Spinal cord (tissue), 9 donors: ENCODE measurements at regions not wholly inside any gene's neighbourhood (a gene's known extent, or its start where the extent isn't known, plus 50 kb on each side); places are given as distances from the start of the nearest gene placed in this dataset.

ENCODE experiments used
- DNase-seq, 6 donors: peaks; one replicate each; pipeline versions ENCODE4 v3.0.0 to v3.0.0-alpha.2; 2013 to 2015; ENCODE audit warnings: low spot score in 6 of 6, low read depth in 4 of 6
- H3K27ac ChIP-seq: one replicate; pipeline ENCODE4 v1.5.1; 2013; ENCODE audit warnings: low read depth, low read length, control low read depth
- H3K27me3 ChIP-seq: one replicate; pipeline ENCODE4 v1.6.1; 2013; ENCODE audit warnings: low read length; ENCODE audit not compliant: control insufficient read depth, insufficient read depth
- H3K36me3 ChIP-seq: one replicate; pipeline ENCODE4 v1.6.1; 2013; ENCODE audit warnings: low read length; ENCODE audit not compliant: control insufficient read depth, insufficient read depth
- H3K4me1 ChIP-seq: one replicate; pipeline ENCODE4 v1.6.1; 2013; ENCODE audit warnings: low read length; ENCODE audit not compliant: control insufficient read depth, insufficient read depth
- H3K4me3 ChIP-seq: one replicate; pipeline ENCODE4 v1.5.1; 2013; ENCODE audit warnings: low read depth, low read length, control low read depth
- H3K9me3 ChIP-seq: one replicate; pipeline ENCODE4 v1.6.1; 2013; ENCODE audit warnings: low read length; ENCODE audit not compliant: control insufficient read depth, insufficient read depth
- WGBS: methylation state at CpG from one replicate; pipeline ENCODE4 v1.1.5; 2013; ENCODE audit warnings: missing lambda C conversion rate; ENCODE audit not compliant: insufficient coverage; 5-methylcytosine and 5-hydroxymethylcytosine counted together
- donor health status: healthy.

- H3K4me3 ChIP-seq, result no peak overlapping the region
- H3K9me3 ChIP-seq, result no peaks in the 10 kb centered on the region
- peaks cover 3% of the 10 kb centered on the region for H3K27me3 ChIP-seq
- H3K4me1 ChIP-seq, result peaks cover 5% of the 10 kb centered on the region
- H3K36me3 ChIP-seq, result no peaks in the 10 kb centered on the region
- H3K27ac ChIP-seq, result no peak overlapping the region
- peak in 1 of 6 donors; percentile 64 for DNase-seq
Observed at GRCh38 chr16:22973522-22973921, 159.6 kb downstream of the HS3ST2 start.

- H3K27me3 ChIP-seq, result no peaks in the 10 kb centered on the region
- H3K4me3 ChIP-seq, result no peak overlapping the region
- no peaks in the 10 kb centered on the region for H3K36me3 ChIP-seq
- H3K4me1 ChIP-seq, result peaks cover 5% of the 10 kb centered on the region
- no peak overlapping the region for H3K27ac ChIP-seq
- no peak for DNase-seq
- no peaks in the 10 kb centered on the region for H3K9me3 ChIP-seq
- WGBS, result 46% methylated on average over 2 of the region's 5 CpGs
Observed at GRCh38 chr16:22971346-22971924, 157.5 kb downstream of the HS3ST2 start.

GRCh38 chr16:22970209-22970865, 156.4 kb downstream of the HS3ST2 start:
- Histone ChIP-seq H3K27me3 (no peaks in the 10 kb centered on the region), H3K27ac (no peak overlapping the region), H3K36me3 (no peaks in the 10 kb centered on the region), H3K9me3 (no peaks in the 10 kb centered on the region), H3K4me3 (no peak overlapping the region), H3K4me1 (peaks cover 5% of the 10 kb centered on the region)
- 44% methylated on average over 2 of the region's 4 CpGs for WGBS
- DNase-seq, result peak in 2 of 6 donors; percentile 70 to 80

- no peak overlapping the region for H3K4me3 ChIP-seq
Observed at GRCh38 chr16:22969567-22969966, 155.6 kb downstream of the HS3ST2 start.

GRCh38 chr16:22968931-22969330, 155.0 kb downstream of the HS3ST2 start:
- H3K27ac ChIP-seq, result no peak overlapping the region
- H3K4me3 ChIP-seq, result no peak overlapping the region
- no peaks in the 10 kb centered on the region for H3K36me3 ChIP-seq
- H3K4me1 ChIP-seq, result peaks cover 5% of the 10 kb centered on the region
- 46% methylated on average over 2 of the region's 3 CpGs for WGBS
- H3K27me3 ChIP-seq, result no peaks in the 10 kb centered on the region
- H3K9me3 ChIP-seq, result no peaks in the 10 kb centered on the region
- DNase-seq, result no peak

More at GRCh38 chr16:22969567-22969966, 155.6 kb downstream of the HS3ST2 start:
- H3K27me3 ChIP-seq, result no peaks in the 10 kb centered on the region
- no peaks in the 10 kb centered on the region for H3K36me3 ChIP-seq
- peaks cover 5% of the 10 kb centered on the region for H3K4me1 ChIP-seq
- DNase-seq, result no peak
- no peak overlapping the region for H3K27ac ChIP-seq
- no peaks in the 10 kb centered on the region for H3K9me3 ChIP-seq
- 40% methylated on average over 1 of the region's 3 CpGs for whole genome bisulfite sequencing

- H3K36me3 ChIP-seq, result no peaks in the 10 kb centered on the region
- H3K4me3 ChIP-seq, result no peak overlapping the region
- H3K9me3 ChIP-seq, result no peaks in the 10 kb centered on the region
- no peaks in the 10 kb centered on the region for H3K27me3 ChIP-seq
- H3K27ac ChIP-seq, result no peak overlapping the region
- H3K4me1 ChIP-seq, result peaks cover 5% of the 10 kb centered on the region
- WGBS, result 50% methylated on average over 1 of the region's 1 CpG
- peak in 1 of 6 donors; percentile 24 for DNase-seq
Observed at GRCh38 chr16:22967521-22968095, 153.6 kb downstream of the HS3ST2 start.
